Stimulated activated CD4-positive, alpha-beta T cell treated with anti-CD3 and anti-CD28 coated beads, Interleukin-4, amount 100 ng/mL, for 4 hours (primary cell): ENCODE measurements at regions not wholly inside any gene's neighbourhood (a gene's known extent, or its start where the extent isn't known, plus 50 kb on each side); places are given as distances from the start of the nearest gene placed in this dataset.

Source experiments
- DNase-seq, 2 experiments: peaks; one replicate each; pipeline ENCODE4 v3.0.0-alpha.2; 2020

- DNase-seq: no peak
Measured at GRCh38 chr14:71833476-71833875, 98.8 kb upstream of the RGS6 start.

GRCh38 chr14:71834284-71835204 is 97.7 kb upstream of the RGS6 start:
- no peak for DNase-seq

- DNase-seq: no peak
Measured at GRCh38 chr14:71852181-71852580, 80.0 kb upstream of the RGS6 start.

GRCh38 chr14:71855399-71856036 is 76.7 kb upstream of the RGS6 start:
- peak; percentile 10 to 56 for DNase-seq

- no peak for DNase-seq
Measured at GRCh38 chr14:71856199-71856919, 75.9 kb upstream of the RGS6 start.

- no peak for DNase-seq
Measured at GRCh38 chr14:71863049-71863448, 69.2 kb upstream of the RGS6 start.

GRCh38 chr14:71863766-71864165 is 68.5 kb upstream of the RGS6 start:
- no peak for DNase-seq
